Hematopoietic multipotent progenitor cell treated with erythropoietin and hydrocortisone succinate and interleukin-3 and kit ligand, for 6 days (in vitro differentiated cells): ENCODE measurements at regions not wholly inside any gene's neighbourhood (a gene's known extent, or its start where the extent isn't known, plus 50 kb on each side); places are given as distances from the start of the nearest gene placed in this dataset.
"Not testable (repeated sequence)": the region's sequence is repeated elsewhere in the genome, so short reads cannot be mapped to it uniquely, and the experiment has no call there.

Experiments used
- DNase-seq: peaks from one replicate; pipeline ENCODE4 v3.0.0-alpha.2; 2015

DNA sequence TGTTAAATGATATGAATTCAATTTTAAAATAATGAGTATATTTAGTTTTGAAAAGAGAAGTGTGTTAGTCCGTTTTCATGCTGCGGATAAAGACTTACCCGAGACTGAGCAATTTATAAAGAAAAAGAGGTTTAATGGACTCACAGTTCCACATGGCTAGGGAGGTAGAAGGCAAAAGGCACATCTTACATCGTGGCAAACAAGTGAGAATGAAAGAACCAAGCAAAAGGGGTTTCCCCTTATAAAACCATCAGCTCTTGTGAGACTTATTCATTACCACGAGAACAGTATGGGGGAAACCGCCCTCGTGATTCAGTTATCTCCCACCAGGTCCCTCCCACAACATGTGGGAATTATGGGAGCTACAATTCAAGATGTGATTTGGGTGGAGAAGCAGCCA lies 51.8 kb upstream of the OSMR start:
- not testable (repeated sequence) for DNase-seq

- no peak for DNase-seq
Measured at GRCh38 chr5:38794986-38795385, 50.8 kb upstream of the OSMR start.

DNA sequence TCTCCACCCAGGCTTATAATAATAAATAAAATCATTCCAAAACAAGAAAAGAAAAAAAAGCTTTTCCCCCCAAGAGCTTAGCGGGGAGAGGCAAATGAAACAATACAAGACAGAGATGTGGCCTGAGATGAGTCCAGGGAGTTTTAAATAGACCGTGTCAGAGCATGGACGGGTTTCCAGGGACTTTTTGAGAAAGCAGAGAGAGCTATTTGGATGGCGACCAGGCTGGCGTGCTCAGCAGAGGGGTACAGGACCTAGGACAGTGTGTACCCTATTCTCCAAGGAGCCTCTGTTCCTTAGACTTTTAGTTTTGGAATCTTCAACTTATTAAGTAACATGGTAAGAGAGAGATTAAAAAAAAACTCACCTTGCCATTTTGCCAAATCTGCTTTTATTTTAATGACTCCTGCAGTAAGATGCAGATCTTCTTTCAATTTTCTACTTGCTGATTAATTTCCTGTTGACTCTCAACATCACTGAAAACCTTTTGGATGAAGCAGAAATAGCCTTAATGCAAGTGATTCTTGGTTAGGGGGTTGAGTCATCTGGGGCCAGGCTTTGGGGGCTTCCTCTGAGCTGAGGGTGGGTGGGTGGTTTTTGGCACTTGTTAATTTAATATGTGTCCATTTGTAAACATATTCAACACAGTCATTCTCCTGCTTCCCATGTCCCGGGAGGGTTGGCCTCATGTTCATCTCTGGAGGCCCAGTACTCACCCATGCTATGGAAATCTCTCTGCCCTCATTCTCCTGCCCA lies 49.6 kb upstream of the OSMR start:
- no peak for DNase-seq
